ENCODE measurements at regions not wholly inside any gene's neighbourhood (a gene's known extent, or its start where the extent isn't known, plus 50 kb on each side); places are given as distances from the start of the nearest gene placed in this dataset.

DNA sequence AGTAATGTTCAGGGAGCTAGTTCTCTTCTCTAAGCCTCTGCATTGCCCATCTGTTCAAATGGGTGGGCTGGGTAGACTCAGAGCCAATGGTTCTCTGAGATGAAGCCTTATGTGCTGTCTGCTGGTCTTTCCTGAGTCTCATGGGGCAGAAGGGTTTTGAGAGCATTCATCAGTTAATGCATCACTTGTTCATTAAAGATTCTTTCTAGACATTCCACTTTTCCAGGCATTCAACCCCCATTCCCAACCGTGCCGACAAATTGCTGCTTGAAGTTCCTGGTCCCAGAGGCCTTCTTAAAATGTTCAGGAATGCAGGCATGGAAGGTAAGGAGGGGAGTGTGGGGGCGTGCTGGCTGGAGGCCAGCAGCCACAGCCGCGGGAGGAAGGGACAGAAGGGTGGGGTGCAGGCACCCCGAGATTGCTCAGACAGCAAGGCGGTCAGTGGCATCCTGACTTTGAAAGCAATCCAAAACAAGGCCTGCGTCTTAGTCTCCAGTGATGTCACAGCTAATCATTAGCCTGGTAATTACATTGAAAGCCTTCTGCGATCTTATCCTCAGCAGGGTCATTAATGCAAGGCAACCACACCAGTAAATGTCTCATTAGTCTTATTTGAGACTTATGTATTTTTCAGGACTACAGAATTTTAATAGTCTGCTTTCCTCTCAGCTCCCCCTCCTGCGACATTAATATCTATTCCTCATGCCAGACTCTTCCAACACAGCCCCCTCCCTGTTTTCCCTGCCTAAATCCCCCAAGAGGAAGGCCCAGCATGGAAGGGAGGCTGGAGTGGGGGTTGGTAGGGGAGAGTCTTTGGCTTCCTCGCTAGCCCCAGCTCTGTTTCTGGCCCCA, 328.8 kb downstream of the MIAT start:
- FAIRE-seq (no peak), DNase-seq (ENCODE audit: low spot score in 2 of 2) (no peak)

DNA sequence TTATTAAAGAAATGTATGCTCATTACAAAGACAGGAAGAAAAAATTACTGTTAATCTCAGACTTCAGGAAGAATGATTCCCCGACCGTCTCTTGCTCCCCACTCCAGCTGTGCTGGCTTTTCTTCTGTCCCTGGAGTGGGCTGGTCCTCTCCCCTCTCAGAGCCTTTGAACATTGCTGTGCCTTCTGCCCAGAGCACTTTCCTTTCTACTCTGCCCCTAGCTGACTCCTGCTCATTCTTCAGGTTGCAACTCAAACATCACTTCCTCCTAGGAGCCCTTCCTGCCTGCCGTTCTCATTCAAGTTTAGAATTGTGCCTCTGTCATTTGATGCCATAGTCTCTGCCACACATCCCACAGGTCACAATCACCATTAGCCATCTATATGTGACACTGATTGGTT, 329.5 kb downstream of the MIAT start:
- DNase-seq (ENCODE audit: low spot score in 2 of 2) = no peak
- no peak for FAIRE-seq

DNA sequence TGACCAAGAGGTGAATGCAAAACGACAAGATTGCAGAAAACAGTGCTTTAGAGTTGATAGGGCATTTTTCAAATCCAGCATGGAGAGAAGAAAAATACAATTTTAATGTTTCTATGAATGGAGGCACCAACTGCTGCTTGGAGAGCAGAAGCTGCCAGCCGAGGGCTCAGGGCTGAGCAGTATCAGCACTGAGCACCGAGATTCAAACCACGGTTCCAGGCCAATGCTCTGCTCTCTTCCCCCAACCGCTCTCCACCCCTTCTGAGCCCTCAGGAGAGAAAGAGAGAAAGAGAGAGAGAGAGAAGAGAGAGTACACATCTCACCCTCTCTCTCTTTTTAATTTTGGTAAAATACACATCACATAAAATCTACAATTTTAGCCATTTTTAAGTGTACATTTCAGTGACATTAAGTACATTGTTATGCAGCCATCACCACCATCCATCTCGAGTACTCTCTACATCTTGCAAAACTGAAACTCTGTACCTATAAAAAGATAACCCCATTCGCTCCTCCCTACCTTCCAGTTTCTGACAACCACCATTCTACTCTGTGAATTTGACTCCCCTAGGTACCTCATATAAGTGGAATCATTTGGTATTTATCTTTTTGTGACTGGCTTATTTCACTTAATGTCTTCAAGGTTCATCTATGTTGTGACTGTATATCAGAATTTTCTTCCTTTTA, 333.3 kb downstream of the MIAT start:
- FAIRE-seq = no peak
- DNase-seq (ENCODE audit: low spot score in 2 of 2) = no peak

DNA sequence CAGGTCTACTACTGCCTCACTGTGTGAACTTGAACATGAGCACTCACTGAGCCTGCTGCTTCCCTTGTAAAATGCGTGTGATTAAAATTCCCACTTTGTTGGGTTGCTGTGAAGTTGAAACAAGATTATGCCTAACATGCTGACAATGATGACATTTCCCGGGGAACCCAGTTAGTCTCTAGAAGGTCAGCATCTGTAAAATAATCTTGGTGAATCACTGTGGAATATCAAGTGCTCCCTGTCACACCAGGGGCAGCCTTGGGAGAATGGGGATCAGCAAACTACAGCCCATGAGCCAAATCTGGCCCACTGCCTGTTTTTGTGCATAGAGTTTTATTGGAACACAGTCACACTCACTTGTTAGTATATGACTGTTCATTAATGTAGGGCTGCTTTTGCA, 335.2 kb downstream of the MIAT start:
- DNase-seq (ENCODE audit: low spot score in 2 of 2) (no peak), FAIRE-seq (no peak)

DNA sequence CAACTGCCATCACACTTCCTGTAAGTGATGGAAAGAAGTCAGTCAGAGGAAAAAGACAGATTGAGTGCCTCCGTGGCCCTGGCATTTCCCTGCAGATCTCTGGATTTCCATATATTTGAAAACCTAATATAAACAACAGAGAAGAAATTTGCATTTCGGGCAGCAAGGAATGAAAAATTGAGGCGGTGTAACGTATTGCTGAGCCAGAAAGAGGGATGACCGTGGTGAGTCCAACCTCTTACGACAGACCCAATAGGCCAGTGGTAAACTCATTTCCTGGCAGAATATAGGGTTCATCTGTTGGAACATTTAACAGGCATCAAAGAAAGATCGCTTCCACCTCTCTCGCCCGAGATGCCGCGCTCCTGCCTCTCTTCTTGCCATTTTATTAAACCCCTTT, 336.5 kb downstream of the MIAT start:
- FAIRE-seq (no peak), DNase-seq (ENCODE audit: low spot score in 2 of 2) (no peak)

DNA sequence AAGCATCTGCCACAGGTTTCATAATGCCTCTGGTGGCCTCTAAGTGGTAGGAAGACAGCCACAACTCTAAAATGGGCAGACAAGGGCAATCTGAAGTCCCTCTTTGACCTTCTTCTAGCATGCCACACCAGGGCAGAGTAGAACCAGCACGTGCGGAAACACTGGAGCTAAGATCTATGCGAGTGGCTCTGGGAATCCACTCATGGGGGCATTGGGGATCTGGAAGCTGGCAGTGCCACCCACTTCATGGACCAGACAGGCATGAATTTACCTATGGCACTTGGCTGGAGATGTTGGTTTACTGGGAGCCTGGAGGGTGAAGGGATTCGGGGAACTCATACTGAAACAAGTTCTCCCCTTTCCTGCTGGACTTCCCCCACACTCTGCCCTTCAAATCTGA, 337.4 kb downstream of the MIAT start:
- DNase-seq (ENCODE audit: low spot score in 2 of 2) (no peak), FAIRE-seq (no peak)

DNA sequence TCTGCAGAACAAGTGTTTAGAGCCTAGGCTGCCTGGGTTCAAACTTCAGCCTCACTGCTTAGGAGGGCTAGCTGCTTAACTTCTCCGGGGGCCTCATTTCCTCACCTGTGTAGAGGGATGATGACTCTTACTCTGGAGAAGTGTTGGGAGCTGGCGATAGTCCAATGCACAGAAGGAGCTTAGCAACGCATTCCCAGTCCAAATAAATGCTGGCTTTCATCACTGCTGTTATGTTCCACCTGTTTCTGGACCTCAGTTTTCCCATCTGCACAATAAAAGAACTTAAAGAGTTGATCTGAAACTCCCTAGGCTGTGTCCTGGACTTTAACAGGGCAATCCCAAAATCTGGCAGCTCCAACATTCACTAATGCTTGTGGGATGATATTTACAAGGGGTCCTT, 337.8 kb downstream of the MIAT start:
- FAIRE-seq (no peak), DNase-seq (ENCODE audit: low spot score in 2 of 2) (no peak)

DNA sequence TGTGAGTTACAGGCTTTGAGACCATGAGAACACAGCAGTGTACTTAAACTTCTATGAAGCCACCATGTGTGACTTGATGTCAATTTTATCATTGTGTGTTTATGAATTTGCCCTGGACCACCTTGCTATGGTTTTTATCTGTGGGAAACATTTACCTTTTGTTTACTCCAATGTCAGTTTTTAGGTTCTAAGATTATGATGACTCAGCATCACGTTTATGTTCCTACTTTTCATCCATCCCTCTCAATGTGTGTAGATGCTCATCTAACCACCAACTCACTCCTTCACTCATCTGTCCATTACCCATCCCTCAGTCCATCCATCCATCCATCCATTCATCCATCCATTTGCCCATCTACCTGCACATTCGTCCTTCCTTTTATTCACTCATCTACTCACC, 338.8 kb downstream of the MIAT start:
- no peak for DNase-seq (ENCODE audit: low spot score in 2 of 2)
- no peak for FAIRE-seq

DNA sequence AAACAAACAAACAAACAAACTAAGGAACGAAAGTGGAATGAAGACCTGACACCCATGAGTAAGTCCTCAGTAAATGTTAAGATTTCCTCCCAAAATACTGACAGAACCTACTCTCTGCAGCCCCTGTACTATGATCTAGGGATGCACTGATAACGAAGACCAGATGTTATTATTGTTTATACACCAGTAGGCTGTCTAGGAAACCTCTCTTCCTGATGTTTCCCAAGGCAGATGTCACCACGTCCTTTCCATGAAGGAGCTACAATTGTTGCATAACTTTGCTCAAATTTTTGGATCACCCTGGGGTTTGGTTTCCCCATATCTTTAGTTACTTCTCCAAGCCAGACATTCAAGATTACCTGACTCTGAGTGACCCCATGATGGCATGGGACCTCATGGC, 340.7 kb downstream of the MIAT start:
- FAIRE-seq (no peak), DNase-seq (ENCODE audit: low spot score in 2 of 2) (no peak)

DNA sequence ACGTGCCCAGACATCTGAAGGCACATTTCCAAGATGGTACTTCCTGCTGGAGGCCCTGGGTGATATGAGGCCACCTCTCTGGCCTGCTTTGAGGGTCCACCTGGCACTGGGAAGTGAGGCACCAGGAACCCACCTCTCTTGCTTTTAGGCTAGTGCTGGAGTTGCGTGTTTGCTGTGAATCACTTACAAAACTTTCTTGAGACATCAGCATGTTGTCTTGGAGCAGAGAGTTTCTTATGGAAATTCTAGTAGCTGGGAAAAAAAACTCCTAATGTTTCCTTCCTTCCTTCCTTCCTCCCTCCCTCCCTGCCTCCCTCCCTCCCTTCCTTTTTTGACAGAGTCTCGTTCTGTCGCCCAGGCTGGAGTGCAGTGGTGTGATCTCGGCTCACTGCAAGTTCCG, 341.3 kb downstream of the MIAT start:
- DNase-seq (ENCODE audit: low spot score in 2 of 2) = no peak
- FAIRE-seq = no peak

DNA sequence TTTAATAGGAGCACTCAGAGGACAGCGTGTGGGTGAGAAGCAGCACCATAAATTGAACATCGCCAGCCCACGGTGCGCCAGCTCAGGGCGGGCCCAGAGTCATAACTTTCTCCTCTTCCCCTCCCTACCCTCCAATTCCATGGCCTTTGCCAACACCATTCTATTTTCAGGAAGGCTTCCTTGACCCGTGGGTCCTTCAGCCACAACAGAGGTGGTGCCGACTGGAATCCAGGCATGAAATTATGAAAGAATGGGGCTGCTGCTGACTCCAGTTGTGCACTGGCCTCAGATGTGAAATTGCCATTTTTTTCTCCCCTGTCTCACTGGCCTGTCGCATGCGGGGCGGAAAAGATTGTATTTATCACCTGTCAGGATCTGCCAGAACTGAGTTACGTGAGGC, 345.9 kb downstream of the MIAT start:
- no peak for FAIRE-seq
- no peak for DNase-seq (ENCODE audit: low spot score in 2 of 2)

DNA sequence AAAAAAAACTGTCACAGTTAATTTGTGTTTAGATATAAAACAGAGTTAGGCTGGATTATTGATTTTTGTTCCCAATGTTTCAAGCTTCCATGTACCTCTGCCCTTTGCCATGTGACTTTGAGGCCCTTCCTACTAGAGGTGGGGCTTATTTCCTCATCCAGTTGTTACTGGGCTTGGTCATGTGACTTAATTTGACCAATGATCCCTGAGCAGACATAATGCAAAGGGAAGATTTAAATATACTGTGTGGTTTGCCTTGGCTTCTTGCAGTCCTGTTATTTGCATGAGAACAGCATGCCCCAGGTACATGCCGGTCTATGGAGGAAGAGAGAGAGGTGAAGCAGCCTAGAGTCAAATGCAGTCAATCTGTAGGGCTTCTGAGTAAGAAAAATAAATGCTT, 347.0 kb downstream of the MIAT start:
- DNase-seq (ENCODE audit: low spot score in 2 of 2) (no peak), FAIRE-seq (no peak)

DNA sequence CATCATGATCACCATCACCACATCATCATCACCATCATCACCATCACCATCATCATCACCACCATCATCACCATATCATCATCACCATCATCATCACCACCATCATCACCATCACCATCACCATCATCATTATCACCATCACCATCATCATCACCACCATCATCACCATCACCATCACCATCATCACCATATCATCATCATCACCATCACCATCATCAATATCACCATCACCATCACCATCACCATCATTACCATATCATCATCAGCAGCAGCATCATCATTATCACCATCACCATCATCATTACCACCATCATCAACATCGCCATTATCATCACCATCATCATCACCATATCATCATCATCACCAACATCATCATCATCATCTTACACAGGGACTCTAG, 351.1 kb downstream of the MIAT start:
- FAIRE-seq = no peak

DNA sequence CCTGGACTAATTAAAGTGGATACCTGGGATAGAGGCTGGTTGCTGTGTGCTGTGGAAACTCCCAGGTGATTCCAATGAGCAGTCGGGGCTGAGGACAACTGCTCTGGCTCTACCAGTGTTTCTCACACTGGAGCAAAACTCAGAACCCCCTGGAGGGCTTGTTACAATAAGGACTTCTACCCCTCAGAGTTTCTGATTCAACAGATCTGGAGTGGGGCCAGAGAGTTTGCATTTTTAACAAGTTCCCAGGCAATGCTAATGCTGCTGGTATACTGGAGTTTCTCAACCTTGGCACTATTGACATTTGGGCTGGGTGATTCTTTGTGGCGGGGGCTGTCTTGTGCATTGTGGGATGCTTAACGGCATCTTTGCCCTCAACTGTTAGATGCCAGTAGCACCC, 353.7 kb downstream of the MIAT start:
- DNase-seq (ENCODE audit: low spot score in 2 of 2) (no peak), FAIRE-seq (no peak)

More for the DNA sequence above, 351.1 kb downstream of the MIAT start:
- DNase-seq (ENCODE audit: low spot score in 2 of 2) = no peak

DNA sequence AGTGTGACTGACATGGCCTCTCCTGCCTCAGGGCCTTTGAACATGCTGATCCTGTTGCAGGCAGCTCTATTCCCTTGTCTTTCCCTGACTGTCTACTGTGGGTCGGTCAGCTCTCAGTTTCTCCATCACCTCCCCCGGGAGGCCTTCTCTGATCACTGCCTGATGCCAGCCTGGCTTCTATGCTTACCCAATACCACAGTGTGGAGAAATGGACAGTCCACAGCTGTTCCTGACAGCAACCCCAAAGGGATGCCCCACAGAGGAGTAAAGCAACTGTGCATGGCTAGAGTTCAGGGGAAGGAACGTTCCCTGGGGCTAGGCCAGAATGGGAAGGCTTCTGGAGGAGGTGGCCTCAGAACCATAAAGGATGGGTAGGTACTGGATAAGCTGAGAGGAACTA, 354.3 kb downstream of the MIAT start:
- no peak for DNase-seq (ENCODE audit: low spot score in 2 of 2)
- FAIRE-seq = no peak

DNA sequence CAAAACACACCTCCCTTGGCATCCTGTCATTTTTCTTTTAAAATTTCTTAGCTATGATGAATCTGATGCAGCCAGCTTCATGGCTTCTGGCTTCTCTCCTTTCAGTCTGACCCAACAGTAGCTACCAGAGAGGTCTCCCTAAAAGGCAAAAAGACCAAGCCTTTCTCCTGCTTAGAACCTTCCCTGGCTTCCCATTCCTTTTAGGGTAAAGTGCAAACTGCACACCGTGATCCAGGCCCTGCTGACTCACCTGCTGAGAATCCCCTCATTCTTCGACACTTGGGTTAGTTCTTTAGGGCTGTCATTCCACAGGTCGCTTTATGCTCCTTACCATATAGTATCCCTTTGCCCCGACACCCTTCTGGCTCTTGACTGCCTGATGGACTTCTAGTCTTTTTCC, 362.4 kb downstream of the MIAT start:
- FAIRE-seq (no peak), DNase-seq (ENCODE audit: low spot score in 2 of 2) (no peak)

DNA sequence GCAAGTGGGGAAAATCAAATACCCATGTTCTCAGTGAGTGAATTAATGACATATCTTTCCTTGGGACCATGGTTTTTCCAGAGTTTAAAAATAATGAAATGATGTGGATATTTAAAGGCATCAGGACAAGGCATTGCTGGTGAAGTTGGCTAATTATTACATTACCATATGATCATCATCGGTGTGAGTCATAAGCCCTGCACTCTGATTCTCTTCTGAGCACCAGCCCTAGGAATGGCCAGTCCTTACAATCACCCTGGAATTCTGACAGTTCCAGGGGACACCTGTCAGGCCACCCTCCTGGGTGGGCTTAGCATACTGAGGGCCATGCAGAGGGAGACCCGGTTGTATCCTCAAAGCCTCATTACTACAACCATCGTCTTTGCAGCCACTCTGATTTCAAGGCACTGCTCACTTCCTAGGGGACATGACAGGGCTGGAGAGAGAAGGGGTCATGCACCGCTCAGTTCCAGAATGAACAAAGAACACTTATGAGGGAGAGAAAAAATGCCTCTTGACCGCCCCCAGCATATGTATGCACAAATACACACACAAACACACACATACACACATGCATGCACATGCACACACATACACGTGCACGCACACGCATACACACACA, 365.0 kb downstream of the MIAT start:
- no peak for DNase-seq (ENCODE audit: low spot score in 2 of 2)

DNA sequence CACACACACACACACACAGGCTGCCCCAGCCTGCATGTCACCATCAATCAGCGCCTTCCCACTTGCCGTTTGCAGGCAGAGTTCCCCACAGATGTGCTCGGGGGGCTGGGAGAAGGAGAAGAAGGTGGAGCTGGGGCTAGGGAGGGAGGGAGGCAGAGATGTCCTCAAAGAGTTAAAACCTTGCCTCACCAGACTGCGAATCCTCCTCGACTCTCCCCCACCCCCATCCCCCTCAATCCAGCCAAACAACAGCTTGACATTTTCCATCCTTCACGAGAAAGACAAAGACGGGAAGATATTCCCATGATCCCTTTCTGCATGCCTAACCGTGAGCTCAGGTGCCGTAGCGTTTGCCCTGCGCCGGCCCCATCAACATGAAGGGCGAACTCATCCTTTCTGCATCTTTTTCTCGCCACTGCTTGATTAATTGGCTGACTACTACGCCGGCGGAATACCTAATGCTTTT, 365.5 kb downstream of the MIAT start:
- DNase-seq (ENCODE audit: low spot score in 2 of 2) (peak in 1 of 2 donors; percentile 26), FAIRE-seq (no peak)

More for the DNA sequence above, 365.0 kb downstream of the MIAT start:
- no peak for FAIRE-seq

DNA sequence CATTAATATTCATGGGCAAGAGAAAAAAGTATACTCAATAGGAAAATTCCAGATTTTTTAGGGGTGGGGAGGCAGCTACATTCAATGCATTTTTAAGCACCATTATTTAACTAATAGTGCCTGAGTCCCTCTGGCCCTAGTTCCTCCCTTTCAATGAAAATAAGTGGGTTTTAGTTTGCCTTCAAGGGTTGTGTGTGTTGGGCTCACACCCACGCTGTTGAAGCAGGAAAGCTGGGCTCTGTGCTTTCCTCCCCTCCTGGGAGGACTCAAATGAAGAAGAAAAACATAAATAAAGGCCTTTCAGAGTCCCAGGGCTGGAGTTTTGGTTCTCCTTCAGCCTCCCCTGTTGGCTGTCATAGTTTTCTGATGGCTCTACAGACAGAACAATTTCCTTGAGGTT, 366.2 kb downstream of the MIAT start:
- DNase-seq (ENCODE audit: low spot score in 2 of 2) = no peak
- FAIRE-seq = no peak

DNA sequence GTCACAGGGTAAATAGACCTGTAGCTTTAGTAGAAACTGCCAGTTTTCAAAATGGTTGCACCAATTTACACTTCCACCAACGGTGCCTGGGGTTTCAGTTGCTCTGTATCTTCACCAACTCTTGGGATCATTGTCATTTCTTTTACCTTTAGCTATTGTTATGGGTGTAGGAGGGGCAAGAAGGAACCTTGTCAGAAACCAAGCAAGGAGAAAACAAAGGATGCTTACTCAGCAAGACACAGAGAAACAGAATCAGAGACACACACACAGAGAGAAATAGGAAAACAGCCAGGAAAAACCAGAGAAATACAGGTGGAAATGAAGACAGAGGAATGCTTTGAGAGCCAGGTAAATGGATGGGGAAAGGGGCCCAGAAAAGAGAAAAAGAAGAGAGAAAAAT, 367.6 kb downstream of the MIAT start:
- DNase-seq (ENCODE audit: low spot score in 2 of 2) = no peak
- FAIRE-seq = no peak

DNA sequence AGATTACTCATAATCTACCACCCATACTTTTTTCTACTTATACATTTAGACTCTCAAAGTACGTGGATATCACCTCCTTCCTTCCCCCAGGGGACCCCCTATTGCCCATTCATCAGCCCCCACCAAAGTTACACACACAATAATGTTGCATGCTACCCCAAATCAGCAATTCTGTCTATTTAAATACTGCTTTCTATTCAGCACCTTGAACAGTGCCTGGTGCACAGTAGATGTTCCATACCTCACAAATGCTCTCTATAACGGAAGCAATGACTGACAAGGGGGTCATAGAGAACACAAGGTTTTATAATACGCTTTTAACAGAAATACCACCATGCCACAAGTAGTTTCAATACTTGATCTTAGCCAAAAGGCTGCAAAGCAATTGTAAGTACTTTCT, 370.7 kb downstream of the MIAT start:
- FAIRE-seq (no peak), DNase-seq (ENCODE audit: low spot score in 2 of 2) (no peak)

Data from frontal cortex (tissue), 3 donors.